Fibroblast of villous mesenchyme (primary cell): ENCODE measurements at regions not wholly inside any gene's neighbourhood (a gene's known extent, or its start where the extent isn't known, plus 50 kb on each side); places are given as distances from the start of the nearest gene placed in this dataset.

ENCODE experiments used
- DNase-seq: peaks from one replicate; pipeline ENCODE4 v3.0.0-alpha.2; 2010; ENCODE audit warnings: low read depth
- H3K4me3 ChIP-seq: 2 replicates; pipeline ENCODE4 v1.5.1; 2011; ENCODE audit warnings: low read depth, mild to moderate bottlenecking, low read length
- CTCF ChIP-seq: IDR thresholded peaks from 2 replicates; pipeline ENCODE4 v1.5.1; 2012; ENCODE audit warnings: low read depth, mild to moderate bottlenecking, low read length; ENCODE audit not compliant: insufficient read depth

GRCh38 chr15:94107652-94108051 is 123.7 kb upstream of the MCTP2 start:
- DNase-seq = no peak
- no peak for TF ChIP-seq CTCF
- H3K4me3 ChIP-seq = no peak overlapping the region

GRCh38 chr15:94105760-94106159 is 125.6 kb upstream of the MCTP2 start:
- no peak overlapping the region for H3K4me3 ChIP-seq
- no peak for TF ChIP-seq CTCF
- DNase-seq = peak; percentile 45

GRCh38 chr15:94100863-94101262 is 130.5 kb upstream of the MCTP2 start:
- DNase-seq = no peak
- H3K4me3 ChIP-seq = no peak overlapping the region
- no peak for TF ChIP-seq CTCF

- H3K4me3 ChIP-seq = no peak overlapping the region
- DNase-seq = no peak
- TF ChIP-seq CTCF = no peak
These were observed 131.8 kb upstream of the MCTP2 start for GRCh38 chr15:94099574-94099960.

GRCh38 chr15:94098921-94099573 is 132.3 kb upstream of the MCTP2 start:
- peak; percentile 56 for DNase-seq
- TF ChIP-seq CTCF = no peak
- no peak overlapping the region for H3K4me3 ChIP-seq

GRCh38 chr15:94097552-94097951 is 133.8 kb upstream of the MCTP2 start:
- no peak for TF ChIP-seq CTCF
- H3K4me3 ChIP-seq = no peak overlapping the region
- DNase-seq = peak; percentile 72

GRCh38 chr15:94094310-94094709 is 137.1 kb upstream of the MCTP2 start:
- DNase-seq = no peak
- TF ChIP-seq CTCF = no peak
- no peak overlapping the region for H3K4me3 ChIP-seq
